NCI-H2196 (cell line): ENCODE measurements at regions not wholly inside any gene's neighbourhood (a gene's known extent, or its start where the extent isn't known, plus 50 kb on each side); places are given as distances from the start of the nearest gene placed in this dataset.

Experiments used
- DNase-seq: peaks from one replicate; lab custom pipeline; 2025; ENCODE audit not compliant: unreplicated experiment; lab: John Stamatoyannopoulos, UW

DNA sequence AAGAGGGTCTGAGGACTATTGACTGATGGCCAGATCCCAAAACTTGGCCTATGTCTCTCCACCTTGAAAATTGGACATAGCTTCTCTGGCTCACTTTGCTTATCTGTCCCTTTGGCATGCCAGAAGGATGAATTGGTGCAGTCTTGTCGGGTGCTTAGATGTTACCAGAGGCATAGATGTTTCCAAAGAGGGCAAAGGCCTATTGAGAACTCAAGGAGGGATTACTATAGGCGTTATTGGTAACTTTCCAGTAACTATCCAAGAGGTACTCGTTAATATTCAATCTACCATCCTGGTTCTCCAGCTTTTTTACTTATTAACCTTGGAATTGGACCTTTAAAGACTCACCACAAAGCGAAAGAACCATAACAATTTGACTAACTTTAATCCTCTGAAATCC lies 368.3 kb upstream of the ESRRG start:
- no peak for DNase-seq

DNA sequence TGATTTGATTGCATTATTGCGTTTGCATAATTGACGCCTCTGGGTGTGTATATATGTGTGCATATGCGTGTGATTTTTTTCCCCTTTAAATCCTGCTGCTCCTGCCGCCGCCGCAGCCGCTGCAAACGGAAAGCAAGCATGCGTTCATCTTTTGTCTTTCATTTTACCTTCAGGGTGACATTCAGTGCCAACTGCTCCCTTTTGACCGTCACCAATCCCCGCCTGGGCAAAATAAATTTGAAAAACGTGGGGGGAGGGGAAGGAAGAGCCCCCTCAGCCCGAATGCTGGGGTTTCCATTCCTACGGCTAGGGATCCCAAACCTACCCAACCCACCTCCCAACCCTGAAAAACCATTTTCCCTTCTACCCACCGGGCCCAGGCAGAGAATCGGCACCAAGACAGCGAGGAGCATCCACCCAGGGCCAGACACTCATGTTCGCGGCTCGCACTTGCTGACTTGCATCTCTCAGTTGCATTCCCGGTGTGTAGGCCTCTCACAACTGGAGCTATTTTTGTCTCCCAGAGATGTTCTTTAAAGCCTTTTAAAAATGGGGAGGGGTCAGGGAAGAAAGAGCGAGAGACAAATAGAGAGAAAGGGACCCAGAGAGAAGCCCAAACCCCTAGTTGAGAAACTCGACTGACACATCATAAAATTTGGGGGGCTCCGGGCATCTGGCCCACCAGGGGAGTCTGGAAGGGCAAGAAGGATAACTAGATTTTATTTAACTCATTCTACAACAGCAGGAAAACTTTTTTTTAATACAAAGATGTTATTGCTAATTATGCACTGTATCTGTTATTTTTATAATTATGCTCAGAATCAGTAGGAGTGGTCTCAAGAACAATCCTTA lies 367.1 kb upstream of the ESRRG start:
- DNase-seq = no peak

DNA sequence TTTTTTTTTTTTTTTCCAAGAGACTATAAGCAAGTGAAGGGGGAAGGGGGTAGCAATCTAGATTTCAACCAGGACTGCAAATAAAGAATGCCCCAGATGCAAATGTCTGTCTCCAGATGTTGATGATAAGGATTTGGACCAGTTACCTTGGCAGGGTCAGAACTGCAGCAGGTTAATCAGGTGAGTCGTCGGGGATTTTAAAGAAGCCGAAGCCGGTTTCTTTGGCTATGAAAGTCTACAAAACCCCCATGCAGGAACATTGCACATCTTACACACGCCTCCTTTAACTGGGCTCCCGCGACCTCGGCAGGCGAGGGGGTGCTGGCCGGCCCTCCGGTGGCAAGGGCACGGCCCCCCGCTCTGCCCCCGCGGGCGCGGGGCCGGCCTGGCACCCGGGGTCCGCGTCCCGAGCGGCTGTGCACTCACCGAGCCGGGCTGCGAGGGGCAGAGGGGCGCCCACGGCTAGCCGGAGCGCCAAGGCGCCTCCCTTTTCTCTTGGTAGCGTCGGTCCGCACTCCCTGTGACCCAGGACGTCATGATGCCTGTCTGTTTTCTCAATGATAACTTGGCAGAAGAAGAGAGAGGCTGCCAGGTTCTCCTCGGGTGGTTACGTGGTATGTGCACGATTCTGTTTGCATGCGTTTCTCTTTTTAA lies 366.3 kb upstream of the ESRRG start:
- DNase-seq = peak; percentile 64

DNA sequence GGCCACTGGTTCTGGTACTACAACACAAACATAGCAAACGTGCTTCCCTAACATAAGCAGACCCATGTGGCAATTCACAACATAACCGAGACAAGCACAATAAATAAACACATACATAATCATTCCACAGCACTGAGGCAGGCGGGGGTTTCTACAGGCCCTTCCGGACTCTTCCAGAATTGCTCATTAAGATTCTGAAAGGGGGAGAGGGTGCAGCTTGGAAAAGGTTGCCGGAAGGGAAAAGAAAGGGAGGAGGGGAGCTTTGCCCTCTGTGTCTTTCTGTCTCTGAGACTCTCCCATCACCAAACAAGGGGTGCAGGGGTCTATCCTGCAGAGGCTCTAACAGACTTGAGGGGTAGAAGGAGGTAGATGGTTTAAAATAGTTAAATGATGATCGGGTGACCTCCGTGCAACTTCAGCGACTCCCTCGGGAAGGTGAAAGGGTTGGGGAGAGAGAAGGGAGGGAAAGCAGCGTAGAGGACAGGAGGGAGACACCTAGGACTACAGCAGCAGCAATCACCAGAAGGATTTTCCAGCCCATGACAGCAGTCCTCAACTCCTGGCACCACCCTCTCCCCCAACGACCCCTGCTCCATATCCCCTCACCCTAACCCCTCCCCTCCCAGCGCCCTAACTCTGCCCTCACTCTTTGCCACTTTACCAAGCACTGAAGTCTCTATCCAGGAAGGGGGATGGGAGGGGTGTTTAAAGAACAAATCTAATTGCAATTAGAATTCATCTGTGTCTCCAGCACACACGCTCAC lies 365.5 kb upstream of the ESRRG start:
- no peak for DNase-seq

DNA sequence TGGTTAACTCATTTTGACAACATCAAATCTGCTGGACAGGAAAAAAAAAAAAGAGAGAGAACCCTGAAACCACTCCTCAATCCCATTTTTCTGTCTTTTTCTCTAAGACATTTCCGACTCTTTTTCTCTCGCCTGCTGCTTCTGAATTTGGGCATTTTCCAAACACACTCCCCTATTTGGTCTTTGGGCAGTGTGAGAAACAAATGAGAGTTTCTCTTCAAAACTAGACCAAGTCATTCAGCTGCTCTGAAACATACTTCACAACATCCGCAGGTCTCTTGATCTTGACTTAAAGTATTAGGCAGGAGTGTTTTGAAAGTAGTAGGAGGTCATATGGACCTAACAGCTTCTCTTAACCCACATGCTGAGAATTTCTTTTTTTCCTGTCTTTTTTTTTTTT lies 364.8 kb upstream of the ESRRG start:
- no peak for DNase-seq

DNA sequence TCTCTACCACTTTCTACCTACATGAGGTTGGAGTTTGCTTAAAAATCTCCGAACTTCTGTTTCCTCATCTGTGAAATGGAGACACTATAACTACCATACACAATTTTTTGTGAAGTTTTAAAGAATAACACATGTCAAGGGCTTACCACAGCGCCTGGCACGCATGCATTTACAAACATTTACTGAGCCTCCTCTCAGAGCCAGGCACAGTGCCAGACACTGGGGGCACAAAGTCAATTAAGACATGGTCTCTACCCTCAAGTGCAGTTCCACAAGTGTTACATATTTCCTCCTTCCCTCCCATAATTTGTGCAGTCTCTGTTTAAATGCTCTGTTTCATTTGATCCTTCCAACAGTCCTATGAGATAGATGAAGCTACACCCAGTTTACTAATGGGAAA lies 356.4 kb upstream of the ESRRG start:
- no peak for DNase-seq

DNA sequence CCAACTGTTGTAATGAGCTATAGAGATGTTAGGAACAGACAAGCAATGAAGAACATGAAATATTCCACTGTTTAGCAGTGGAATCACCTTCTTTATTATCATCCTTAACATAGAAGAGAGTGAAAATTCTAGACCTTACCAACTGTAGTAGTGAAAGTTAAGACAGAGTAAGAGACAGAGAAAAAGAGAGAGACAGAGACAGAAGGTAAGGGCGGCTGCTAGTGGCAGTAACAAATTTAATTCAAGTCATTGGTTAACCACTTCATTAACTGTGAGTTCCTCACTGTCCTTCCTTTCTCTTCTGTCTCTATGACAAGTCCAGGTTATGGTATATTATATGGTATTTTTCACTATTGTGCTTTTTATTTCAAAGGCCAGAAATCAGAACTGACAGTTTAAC lies 355.7 kb upstream of the ESRRG start:
- no peak for DNase-seq

DNA sequence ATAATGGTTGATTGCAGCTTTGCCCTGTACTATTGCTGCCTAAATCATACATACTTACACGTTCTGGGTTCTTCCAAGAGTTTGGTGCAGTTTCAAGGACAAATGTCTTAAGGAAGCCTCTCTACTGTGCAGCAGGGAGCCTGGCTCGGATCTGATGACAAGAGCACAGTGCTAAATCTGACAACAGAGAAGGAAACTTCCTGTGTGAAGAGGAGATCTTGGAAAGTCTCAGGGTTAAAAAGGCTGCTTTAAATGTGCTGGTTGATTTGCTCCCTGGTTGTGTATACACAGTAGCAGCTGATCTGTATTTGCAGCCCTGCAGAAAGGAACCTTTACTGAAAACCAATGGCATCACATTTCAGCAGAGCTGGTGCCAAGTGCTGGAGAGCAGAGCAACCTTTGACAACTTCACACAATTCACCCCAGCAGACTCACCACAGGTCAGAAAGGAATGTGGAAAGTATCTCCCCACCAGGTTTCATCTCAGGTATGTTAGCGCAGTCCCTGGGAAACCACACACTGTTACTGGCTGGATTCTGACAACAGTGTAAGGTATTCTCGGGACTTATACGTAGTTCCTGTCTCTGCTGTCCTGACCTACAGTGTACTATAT lies 355.0 kb upstream of the ESRRG start:
- peak; percentile 50 for DNase-seq

DNA sequence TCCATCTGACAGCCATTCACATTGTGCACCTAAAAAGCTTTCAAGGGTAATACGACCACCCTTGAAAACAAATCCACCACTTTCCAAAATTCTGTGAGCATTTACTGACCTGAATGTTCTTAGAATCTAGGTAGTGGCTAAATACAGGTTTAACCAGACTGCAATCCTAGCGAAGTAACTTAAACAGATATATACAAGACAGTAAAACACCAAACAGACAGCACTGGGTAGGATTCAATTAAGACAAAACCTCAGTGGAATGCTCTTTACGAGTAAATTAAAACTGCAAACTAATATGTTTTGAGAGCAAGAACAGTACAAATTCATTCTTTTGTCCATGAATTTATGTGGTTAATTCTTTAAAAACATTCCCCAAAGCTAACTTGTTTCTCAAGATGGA lies 354.2 kb upstream of the ESRRG start:
- no peak for DNase-seq

DNA sequence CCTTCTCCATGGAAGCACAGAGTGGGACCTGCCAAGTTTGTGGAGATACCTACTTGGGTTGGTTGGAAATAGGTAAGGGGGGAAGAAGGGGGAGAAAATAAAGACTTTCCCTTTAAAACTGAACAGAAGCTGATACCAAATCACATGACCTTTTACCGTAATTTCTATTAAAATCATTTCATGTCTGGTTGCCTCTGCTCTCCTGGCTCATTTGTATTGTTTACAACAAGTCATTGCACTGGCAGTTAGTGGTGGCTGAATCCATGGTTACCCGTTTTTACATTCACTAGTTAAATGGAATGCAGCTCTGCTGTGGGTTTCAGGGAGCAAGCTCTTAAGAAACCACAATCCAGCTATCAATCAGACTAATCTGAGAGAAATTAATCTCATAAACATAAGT lies 353.7 kb upstream of the ESRRG start:
- DNase-seq = no peak

DNA sequence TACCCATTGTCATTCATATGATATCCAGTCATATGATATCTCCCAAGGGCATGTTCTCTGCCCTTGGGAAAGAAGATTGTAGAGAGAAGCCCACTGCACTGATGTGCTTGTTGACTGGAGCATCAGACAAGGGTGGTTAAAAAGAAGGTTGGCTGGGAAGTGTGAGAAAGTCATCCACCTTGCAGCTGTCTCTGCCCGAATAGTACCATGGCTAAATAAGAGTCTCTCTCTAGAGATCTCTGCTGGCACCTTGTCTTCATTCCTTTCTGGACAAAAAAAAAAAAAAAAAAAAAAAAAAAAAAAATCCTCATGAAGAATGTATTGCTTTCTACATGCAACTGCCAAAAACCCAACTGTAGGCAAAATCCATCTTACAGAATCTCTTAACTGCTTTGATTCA lies 349.7 kb upstream of the ESRRG start:
- no peak for DNase-seq

DNA sequence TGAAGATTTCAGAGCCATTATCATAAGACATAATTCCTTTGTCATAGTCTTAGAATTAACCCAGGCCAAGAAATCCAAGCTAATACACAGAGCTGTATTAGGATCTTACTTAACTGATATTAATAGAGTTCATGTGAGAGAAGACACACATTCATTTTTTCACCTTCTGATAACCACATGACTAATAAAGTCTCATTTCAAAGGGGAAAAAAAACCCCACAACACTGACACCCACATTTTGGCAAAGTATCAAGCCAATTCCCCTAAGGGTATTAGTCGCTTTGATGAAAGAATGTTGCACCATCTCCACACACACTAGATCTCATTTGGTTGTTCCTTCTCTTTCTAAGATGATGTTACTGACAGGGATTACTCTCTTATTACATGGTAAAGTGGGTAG lies 344.4 kb upstream of the ESRRG start:
- DNase-seq = no peak

DNA sequence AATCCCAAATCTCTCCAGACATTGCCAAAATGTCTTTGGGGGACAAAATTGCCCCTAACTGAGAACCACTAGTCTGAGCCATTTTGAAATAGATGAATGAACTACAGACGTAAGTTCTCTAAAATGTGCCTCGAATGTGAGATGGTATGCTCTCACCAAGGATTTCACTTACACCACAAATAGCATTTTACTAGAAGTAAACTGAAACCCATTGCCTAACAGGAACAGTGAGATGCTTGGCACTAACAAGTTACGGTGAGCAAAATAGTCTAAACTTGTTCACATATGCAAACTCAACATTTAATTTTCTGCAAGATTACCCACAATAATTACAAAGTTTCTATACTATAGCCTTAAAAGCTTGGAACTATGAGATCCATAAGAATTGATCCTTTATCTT lies 343.6 kb upstream of the ESRRG start:
- DNase-seq = no peak

DNA sequence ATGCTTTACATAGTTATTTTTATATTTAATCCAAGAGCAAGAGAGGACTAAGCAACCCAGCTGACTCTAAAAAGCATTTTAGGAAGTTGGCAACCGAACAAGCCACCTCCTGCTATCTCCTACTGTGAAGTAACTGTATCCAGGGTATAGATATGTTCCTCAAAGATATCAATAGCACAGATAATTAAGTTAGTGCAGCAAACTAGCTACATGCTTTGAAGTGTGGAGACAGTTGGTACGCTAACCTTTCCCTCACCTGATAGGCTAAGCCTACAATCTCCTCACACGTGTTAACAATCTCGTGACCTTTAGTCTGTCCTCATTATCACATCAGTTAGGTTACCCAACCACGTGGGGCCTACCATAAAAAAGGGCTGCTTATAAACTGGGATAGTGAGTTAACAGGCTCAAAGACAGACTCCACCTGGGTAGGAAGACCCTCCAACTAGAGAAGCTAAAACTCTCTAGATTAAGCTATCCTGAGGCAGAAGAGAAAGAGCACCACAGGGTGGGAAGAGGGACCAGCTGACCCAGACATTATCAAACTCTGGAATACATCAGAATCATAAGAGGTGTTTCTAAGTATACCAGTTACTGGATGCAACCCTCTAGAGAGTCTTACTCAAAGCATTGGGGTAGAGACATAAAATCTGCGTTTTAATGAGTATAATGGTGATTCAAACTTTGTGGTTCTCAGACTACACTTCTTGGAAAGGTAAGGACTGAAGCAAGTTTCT lies 340.1 kb upstream of the ESRRG start:
- DNase-seq = no peak

DNA sequence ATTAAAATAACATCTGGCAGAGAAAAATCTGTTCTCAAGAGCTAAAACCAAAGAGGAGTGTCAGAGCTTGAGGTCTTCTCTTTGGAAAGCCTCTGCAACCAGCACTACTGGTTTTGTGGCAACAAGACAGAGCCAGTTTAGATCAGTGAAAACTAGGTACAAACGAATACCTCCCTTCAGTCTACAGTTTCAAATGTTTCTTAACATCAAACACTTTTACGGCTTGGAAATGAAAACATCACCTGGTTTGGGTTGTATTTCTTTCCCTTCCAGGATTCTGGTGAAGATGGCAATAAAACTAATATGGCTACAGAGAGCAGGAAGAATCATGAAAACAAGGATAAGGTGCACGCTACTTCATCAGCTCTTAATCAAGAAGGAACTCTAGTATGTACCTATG lies 339.4 kb upstream of the ESRRG start:
- DNase-seq = no peak

DNA sequence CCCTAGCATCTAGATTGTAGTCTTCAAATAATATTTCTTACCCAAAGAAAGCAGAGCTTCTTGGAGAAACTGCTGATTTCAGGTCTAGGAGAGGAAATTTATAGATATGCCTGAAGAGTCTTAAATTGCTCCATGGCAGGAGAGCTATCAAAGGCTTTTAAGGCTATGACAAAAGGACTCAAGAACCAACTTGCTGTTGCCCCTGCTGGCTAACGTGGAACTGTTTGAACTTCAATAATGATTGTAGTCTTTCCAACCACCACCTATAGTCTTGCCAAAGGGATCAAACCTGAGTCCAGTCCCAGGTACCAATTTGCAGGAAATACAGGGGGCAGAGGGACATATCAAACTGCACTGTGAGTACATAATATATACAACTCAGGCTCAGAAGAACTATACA lies 336.2 kb upstream of the ESRRG start:
- DNase-seq = no peak

DNA sequence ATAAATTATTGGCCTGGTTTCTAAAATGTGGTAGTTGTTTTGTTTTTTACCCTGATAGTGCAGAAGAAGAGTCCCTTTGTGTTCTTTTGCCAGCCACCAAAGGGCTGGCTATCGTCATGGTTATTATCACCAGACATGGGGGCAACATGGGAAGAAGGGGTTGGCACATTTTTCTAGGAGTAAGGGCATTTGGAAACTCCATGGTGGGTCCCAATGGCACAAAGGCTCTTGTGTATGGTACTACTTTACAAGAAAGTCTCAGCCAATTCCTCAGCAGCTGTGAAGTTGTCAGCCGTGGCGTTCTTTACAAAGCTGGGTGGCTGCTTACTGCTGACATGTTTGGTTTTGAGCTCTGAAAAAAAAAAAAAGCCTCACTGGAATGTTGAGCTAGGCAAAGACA lies 330.4 kb upstream of the ESRRG start:
- DNase-seq = no peak

DNA sequence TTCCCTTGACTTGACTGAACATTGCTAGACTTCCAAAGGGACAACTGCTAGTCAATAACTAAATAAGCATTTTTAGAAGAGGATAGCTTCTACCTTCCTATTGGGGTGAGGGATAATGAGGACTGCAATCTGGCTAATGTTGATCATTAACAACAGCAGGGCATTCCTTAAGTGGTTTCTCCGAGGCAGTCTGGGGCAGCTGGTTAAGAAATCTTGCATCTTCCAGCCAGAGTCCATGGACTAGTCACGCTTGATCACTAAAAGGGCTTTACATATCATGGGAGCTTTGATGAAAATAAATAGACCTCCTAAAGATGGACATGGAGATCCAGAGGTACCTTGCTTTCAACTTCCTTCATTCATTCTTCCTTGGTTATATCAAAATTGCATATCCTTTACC lies 329.4 kb upstream of the ESRRG start:
- no peak for DNase-seq

DNA sequence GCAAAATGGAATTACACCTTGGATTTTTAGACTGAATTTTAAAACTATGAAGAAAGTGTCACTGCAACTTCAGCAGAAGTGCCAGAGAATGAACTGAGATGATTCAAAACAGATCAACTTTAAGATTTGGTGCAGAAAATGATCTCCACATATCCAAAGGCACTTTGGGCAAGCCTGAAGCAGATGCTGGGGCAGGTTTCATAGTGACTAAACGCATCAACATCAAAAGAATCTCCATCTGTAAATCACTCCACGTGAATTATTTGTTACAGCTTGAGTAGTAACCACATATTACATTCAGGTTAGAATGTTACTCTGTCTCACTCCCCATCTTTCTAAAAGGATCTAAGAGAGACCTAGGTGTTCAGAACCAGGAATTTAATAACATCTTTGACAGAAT lies 329.0 kb upstream of the ESRRG start:
- no peak for DNase-seq

DNA sequence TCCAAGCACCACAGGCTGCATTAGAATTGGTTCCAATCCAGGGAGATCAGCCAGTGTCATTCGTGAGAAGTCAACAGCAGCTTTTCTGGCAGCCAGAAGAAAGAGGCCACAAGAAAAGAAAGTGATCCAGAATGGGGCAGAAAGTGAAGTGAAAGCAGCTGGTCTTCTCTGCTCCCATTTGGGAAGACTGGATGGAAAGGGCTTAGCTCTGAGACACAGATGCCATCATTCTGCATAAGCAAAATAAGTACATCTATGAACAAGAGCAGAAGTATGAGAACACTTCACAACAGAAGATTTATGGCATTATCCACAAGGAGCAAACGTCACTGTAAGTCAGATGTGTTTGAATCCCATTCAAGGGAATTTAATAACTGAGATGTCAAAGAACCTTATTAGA lies 326.5 kb upstream of the ESRRG start:
- DNase-seq = no peak

DNA sequence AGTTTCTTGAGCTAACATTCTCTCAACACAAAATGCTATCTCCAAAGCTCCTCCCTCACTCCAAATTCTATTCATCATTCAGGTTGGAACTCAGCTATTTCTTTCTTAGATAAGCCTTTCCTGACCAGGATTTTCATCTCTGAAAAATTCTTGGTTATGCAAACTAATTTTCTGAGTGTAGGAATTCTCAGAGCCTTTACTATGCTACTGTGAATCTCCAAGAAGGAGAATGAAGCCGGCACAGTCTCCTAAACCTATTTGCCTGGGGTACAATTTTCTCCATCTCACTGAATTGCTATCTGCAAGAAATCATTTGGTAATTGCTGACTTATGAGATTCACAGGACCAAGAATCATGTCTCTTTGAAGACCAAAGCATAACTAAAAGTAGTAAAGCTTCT lies 325.9 kb upstream of the ESRRG start:
- no peak for DNase-seq
